Left renal cortex interstitium (tissue), 4 donors: ENCODE measurements at regions not wholly inside any gene's neighbourhood (a gene's known extent, or its start where the extent isn't known, plus 50 kb on each side); places are given as distances from the start of the nearest gene placed in this dataset.
"Not testable (repeated sequence)": the region's sequence is repeated elsewhere in the genome, so short reads cannot be mapped to it uniquely, and the experiment has no call there.

Experiments used
- DNase-seq, 4 donors: peaks; one replicate each; pipeline ENCODE4 v3.0.0-alpha.2; 2013; ENCODE audit warnings: low read depth in 4 of 4, low spot score in 2 of 4, missing footprints in 1 of 4

DNA sequence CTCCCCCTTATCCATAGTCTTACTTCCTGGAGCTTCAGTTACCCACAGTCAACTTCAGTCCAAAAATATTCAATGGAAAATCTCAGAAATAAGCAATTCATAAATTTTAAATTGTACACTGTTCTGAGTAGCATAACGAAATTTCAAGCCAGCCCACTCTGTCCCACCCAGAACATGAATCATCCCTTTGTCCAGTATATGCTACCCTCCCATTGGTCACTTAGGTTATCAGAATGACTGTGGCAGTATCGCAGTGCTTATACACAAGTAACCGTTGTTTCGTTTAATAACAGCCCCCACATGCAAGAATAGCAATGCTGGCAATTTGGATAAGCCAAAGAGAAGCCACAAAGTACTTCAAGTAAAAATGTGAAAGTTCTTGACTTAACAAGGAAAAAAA lies 325.3 kb upstream of the ADAMTS9 start:
- no peak for DNase-seq

GRCh38 chr3:65006300-65006739 lies 318.5 kb upstream of the ADAMTS9 start:
- no peak for DNase-seq

DNA sequence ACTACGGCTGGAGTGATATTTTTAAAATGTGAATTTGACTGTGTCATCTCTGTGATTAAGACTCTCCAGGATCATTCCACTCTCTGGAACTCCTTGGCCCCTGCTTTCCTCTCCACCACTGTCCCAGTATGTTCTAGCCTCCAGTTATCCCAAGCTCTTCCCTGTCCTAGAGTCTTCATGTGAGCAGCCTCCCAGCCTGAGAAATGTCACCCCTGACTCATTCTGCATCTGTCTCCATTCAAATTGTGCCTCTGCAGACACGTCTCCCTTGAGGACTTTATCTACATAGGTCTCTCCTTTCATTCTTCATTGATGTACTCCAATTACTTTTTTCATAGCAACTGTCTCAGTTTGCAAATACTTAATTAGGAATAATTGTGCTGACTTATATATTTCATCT lies 317.7 kb upstream of the ADAMTS9 start:
- no peak for DNase-seq

GRCh38 chr3:65004795-65005295 lies 317.0 kb upstream of the ADAMTS9 start:
- no peak for DNase-seq

GRCh38 chr3:65004306-65004705 lies 316.5 kb upstream of the ADAMTS9 start:
- DNase-seq = no peak

DNA sequence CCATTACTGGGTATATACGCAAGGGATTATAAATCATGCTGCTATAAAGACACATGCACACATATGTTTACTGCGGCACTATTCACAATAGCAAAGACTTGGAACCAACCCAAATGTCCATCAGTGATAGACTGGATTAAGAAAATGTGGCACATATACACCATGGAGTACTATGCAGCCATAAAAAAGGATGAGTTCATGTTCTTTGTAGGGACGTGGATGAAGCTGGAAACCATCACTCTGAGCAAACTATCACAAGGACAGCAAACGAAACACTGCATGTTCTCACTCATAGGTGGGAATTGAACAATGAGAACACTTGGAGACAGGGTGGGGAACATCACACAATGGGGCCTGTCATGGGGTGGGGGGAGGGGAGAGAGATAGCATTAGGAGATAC lies 313.3 kb upstream of the ADAMTS9 start:
- DNase-seq = not testable (repeated sequence)

DNA sequence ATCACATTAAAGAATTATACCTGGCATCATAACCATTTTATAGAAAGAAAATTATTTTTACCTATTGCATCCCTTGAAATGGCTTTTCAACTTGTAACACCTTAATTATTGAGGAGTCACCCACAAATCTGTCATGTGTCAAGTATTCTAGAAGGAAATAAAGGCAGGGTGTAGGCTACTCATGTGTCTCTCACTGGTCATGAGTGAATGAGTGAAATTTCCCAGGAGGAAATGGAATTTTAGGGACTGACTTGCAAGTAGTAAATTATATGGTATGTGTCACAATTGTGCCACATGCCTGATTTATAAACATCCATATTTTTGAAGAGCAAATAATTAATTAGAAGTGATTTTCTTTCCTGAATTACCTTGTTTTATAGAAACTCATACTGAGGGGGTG lies 310.5 kb upstream of the ADAMTS9 start:
- DNase-seq = no peak

DNA sequence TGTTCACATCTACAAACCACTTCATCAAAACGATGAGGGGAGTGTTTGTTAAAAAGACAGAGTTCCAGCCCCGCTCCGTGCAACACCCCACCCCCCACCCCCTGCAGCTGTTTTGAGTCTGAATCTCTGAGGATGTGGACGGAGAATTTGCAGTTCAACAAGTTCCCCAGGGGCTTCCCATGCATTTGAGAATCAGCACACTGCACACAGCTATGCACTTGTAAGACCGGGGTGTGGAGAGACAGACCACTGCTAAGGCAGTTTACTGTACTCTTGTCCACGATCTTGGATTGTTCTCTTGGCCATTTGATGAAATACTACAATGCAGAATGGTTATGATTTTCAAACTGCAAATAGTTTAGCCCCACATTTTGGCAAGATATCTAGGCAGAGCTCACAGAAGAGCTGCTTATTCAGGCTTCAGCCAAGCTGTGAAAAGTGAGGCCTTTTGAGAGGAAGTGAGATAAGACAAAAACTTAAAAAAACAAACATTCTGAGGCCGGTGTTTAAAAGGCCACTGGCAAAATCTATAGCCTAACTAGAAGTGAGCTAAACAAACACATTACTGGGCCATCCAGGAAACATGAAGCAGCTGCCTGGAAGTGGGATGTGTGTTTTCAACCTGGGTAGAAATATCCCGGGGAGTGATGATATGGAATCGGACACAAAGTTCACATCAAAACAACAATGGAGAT lies 308.2 kb upstream of the ADAMTS9 start:
- DNase-seq = no peak

GRCh38 chr3:64993781-64994180 lies 306.0 kb upstream of the ADAMTS9 start:
- DNase-seq = no peak

DNA sequence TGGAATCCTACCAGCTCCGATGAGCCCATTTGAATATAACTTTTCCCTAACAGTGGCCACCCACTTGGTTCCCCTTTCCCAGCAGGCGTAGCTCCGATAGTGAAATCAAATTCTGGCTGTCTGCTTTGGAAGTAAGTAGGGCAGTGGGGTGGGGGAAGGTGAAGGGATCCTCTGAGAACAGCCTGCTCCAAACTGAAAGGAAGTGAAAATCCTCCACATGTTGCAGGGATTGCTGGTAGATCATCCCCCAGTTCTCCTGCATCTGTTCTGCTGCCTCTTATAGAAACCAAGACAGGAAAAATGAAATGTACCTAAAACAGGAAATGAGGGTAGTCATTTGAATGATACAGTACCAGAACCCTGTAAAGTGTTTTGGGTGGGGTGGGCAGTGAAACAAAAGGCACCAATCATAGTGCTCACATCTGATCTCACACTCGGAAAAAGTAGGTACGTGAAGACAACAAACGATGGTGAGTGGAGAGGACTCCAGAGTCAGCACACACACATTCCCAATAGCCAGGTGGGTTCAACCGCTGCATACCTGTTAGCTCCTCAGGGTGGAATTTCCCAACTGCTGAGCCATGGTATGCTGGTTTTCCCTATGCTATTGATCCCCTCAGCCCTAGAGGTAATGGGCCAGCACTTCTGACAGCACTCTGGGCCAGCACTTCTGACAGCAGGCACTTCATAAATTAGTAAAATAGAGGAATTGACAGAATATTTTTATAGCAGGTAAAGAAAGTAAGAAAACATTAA lies 304.9 kb upstream of the ADAMTS9 start:
- no peak for DNase-seq

DNA sequence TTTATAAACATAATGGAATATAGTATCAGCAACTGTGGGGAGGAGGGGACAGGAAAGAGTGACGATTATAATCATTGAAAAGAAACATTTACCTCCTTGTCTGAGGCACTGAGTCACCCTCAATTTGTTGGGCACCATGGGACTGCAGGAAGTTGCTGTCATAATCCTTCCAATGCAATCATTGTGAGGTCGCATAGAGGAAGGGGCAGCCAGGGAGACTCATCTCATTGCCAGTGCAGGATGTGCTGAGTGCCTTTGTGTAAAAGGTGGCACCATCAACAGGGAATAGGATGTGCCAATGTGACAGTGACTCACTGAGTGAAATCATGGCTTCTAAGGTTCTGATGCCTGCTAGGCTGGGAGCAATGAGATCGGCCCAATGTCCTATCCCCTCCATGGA lies 300.4 kb upstream of the ADAMTS9 start:
- no peak for DNase-seq

DNA sequence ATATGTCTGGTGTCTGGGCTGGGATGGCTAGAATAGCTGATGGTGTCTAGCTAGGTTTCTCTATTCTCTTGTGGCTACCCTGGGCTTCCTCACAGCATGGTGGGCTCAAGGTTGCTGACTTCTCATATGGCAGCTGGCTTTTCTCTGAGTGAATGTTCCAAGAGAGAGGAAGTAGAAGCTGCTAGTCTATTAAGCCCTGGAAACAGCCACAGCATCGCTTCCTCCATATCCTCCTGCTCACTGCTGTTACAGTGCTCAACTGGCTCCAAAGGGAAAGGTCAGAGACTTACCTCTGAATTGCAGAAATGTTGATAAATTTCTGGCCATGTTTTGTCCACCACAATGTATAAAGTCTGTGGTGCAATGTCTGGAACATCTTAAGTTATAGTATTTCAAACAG lies 299.9 kb upstream of the ADAMTS9 start:
- no peak for DNase-seq

- DNase-seq = no peak
Observed at GRCh38 chr3:64985072-64985471, 297.3 kb upstream of the ADAMTS9 start.

DNA sequence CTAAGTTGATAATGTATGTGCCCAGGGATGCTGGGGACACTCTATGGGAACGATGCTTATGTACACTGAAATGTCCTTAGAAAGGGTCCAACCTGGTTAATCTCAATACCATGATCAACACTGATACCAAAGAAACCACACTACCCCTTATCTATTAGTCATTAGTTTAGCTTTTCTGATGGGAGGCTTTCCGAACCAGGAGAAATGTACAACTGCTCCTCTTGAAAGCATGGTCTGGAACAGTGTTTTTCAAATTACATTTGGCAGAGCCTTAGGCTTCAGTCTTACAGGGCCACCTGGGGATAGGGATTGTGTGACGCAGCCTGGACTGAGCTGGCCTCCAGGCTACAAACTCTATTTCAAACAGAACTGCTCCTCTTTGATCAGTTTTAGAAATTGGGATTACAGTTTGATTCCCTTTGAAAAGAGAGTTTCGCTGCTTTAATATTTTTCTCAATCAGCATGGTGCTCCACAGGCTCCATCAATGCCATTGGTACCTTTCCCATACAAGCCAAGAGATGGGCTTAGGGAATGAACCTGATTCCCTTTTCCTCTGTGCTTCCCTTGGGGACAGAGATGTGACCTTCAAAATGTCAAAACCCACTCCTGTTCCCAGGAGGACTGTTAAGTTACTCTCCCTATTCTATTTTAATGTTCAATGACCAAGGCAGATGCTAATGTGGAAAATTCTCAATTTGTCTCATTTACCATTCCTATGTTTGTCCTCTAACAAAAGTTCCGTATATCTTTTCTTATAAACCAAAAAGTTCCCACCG lies 296.0 kb upstream of the ADAMTS9 start:
- no peak for DNase-seq

- no peak for DNase-seq
Observed at GRCh38 chr3:64977308-64978100, 289.7 kb upstream of the ADAMTS9 start.

- DNase-seq = no peak
Observed at GRCh38 chr3:64976456-64976855, 288.7 kb upstream of the ADAMTS9 start.

DNA sequence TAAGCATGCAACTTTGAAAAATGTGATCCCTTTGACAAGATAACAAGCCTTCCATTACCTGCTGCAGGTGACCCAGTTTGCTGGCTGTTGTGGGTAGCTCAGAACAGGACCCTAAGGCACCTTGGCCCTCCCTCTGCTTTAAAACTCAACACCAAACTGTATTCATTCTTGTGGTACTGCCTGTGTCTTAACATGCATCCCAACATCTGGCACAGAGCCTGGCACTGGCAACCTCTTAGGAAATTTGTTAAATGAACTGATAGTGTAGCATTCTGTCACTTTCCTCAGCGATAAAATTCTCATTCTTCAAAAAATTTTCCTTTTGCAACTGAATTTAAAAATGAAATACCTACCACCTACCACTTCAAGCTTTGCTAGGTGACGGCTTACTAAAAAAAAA lies 287.3 kb upstream of the ADAMTS9 start:
- DNase-seq = no peak

DNA sequence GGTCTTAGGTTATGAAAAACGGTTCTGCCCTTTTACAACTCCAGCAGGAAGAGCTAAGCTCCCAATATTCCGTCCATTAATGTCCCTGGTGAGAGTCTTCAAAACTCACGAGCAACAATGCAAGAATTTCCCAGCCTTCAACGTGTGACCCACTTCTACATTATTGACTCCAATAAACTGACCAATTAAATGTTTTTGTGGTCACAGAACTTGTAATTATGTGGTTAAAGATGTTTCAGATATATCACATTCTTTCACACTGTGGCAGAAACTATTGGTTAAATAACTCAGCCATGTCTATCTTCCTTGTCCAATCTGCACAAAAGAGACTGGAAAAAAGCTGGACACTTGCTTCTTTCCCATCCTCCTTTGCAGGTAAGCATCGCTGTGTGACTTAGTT lies 286.6 kb upstream of the ADAMTS9 start:
- DNase-seq = no peak

- no peak for DNase-seq
Observed at GRCh38 chr3:64972793-64973192, 285.0 kb upstream of the ADAMTS9 start.

GRCh38 chr3:64971602-64972001 lies 283.8 kb upstream of the ADAMTS9 start:
- DNase-seq = no peak

DNA sequence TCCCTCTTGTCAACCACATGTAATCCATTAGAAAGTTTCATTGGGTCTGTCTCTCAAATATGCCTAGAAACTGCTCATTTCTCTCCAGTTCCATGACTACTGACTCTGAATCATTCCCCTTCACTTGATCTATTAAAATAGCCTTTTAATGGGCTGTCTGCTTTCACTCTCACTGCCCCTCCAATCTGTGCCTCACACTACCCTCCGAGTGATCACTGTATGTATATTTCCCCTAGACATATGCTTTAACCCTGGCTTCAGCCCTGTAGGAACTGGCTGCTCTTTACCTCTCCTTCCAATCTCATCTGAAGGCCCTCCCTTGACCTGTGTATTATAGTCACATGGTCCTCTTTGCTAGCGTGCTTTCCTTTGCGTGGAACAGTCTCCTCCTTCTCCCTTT lies 282.8 kb upstream of the ADAMTS9 start:
- DNase-seq = no peak
